Left cardiac atrium (tissue), 4 donors: ENCODE measurements at regions not wholly inside any gene's neighbourhood (a gene's known extent, or its start where the extent isn't known, plus 50 kb on each side); places are given as distances from the start of the nearest gene placed in this dataset.

ENCODE experiments used
- ATAC-seq, 2 donors: fragments of 200-7000 bp; cut with Tn5 transposase; one replicate each; pipeline ENCODE4 v1.9.1; 2020; ENCODE audit warnings: mild to moderate bottlenecking in 2 of 2, moderate library complexity in 2 of 2
- DNase-seq: peaks from one replicate; pipeline ENCODE4 v3.0.0-alpha.2; 2020
- intact Hi-C, 2 donors: fragments of 100-400 bp; cut with DNase I; formaldehyde crosslinking; loops; one replicate each; pipeline versions ENCODE4 v1.14.1 to v1.15.1; 2022 to 2023
- donor health status: DM: no; HTN: yes; CAD: no.
- donor health status: DM: no; HTN: yes; CAD: no; lungs with severe emphysema.
- donor health status: DM: yes; HTN: yes; CAD: no.
- donor health status: Dilated cardiomyopathy.

GRCh38 chr14:56886471-56887062 is 76.3 kb upstream of the OTX2 start:
- ATAC-seq (no peak), DNase-seq (no peak)
- intact Hi-C loops, result no loop called here

- ATAC-seq (no peak), DNase-seq (no peak)
- intact Hi-C loops, result no loop called here
These were observed 75.5 kb upstream of the OTX2 start for GRCh38 chr14:56885825-56886224.

- no peak for ATAC-seq
- DNase-seq, result no peak
- intact Hi-C loops, result no loop called here
These were observed 74.3 kb upstream of the OTX2 start for GRCh38 chr14:56884617-56885016.

- intact Hi-C loops, result no loop called here
- no peak for DNase-seq
- no peak for ATAC-seq
These were observed 70.9 kb upstream of the OTX2 start for GRCh38 chr14:56881181-56881580.

GRCh38 chr14:56878766-56879165 is 68.5 kb upstream of the OTX2 start:
- no peak for DNase-seq
- ATAC-seq, result no peak
- intact Hi-C loops, result no loop called here

GRCh38 chr14:56875104-56875675 is 64.9 kb upstream of the OTX2 start:
- ATAC-seq (no peak), DNase-seq (no peak)
- intact Hi-C loops, result no loop called here

GRCh38 chr14:56874375-56874774 is 64.1 kb upstream of the OTX2 start:
- intact Hi-C loops, result no loop called here
- ATAC-seq, result no peak

GRCh38 chr14:56870336-56870735 is 60.1 kb upstream of the OTX2 start:
- no peak for ATAC-seq
- intact Hi-C loops, result no loop called here
- DNase-seq, result no peak

More at GRCh38 chr14:56874375-56874774, 64.1 kb upstream of the OTX2 start:
- DNase-seq, result no peak

- intact Hi-C loops, result no loop called here
- ATAC-seq, result no peak
- DNase-seq, result no peak
These were observed 58.4 kb upstream of the OTX2 start for GRCh38 chr14:56868660-56869059.

- ATAC-seq, result no peak
- DNase-seq, result no peak
- intact Hi-C loops, result no loop called here
These were observed 52.6 kb upstream of the OTX2 start for GRCh38 chr14:56862836-56863235.

GRCh38 chr14:56860441-56860840 is 50.2 kb upstream of the OTX2 start:
- DNase-seq (no peak), ATAC-seq (no peak)
- intact Hi-C loops, result no loop called here
